ENCODE measurements at regions not wholly inside any gene's neighbourhood (a gene's known extent, or its start where the extent isn't known, plus 50 kb on each side); places are given as distances from the start of the nearest gene placed in this dataset.

- Histone ChIP-seq H3K27me3 (ENCODE audit: insufficient read depth, low read depth, severe bottlenecking) (no peaks in the 10 kb centered on the region), H3K4me3 (ENCODE audit: low read depth, low read length) (no peak overlapping the region), H3K27ac (no peak overlapping the region), H3K36me3 (no peaks in the 10 kb centered on the region), H3K9me3 (ENCODE audit: severe bottlenecking) (no peaks in the 10 kb centered on the region)
- DNase-seq: no peak
- no peak for TF ChIP-seq CTCF (IDR thresholded peaks at IDR 0.05; ENCODE audit: low read depth, low read length)
Measured at GRCh38 chr22:27004434-27004833, 347.0 kb downstream of the MIAT start.

- Histone ChIP-seq H3K27me3 (ENCODE audit: insufficient read depth, low read depth, severe bottlenecking) (no peaks in the 10 kb centered on the region), H3K4me3 (ENCODE audit: low read depth, low read length) (no peak overlapping the region), H3K36me3 (no peaks in the 10 kb centered on the region), H3K27ac (no peak overlapping the region), H3K9me3 (ENCODE audit: severe bottlenecking) (no peaks in the 10 kb centered on the region)
- no peak for DNase-seq
- no peak for TF ChIP-seq CTCF (IDR thresholded peaks at IDR 0.05; ENCODE audit: low read depth, low read length)
Measured at GRCh38 chr22:27008454-27008853, 351.1 kb downstream of the MIAT start.

GRCh38 chr22:27011133-27011532 lies 353.7 kb downstream of the MIAT start:
- no peak for TF ChIP-seq CTCF (IDR thresholded peaks at IDR 0.05; ENCODE audit: low read depth, low read length)
- Histone ChIP-seq H3K9me3 (ENCODE audit: severe bottlenecking) (no peaks in the 10 kb centered on the region), H3K27me3 (ENCODE audit: insufficient read depth, low read depth, severe bottlenecking) (no peaks in the 10 kb centered on the region), H3K4me3 (ENCODE audit: low read depth, low read length) (no peak overlapping the region), H3K36me3 (no peaks in the 10 kb centered on the region), H3K27ac (no peak overlapping the region)
- no peak for DNase-seq

GRCh38 chr22:27011717-27012116 lies 354.3 kb downstream of the MIAT start:
- H3K4me3 ChIP-seq (ENCODE audit: low read depth, low read length): no peak overlapping the region
- H3K36me3 ChIP-seq: no peaks in the 10 kb centered on the region
- H3K9me3 ChIP-seq (ENCODE audit: severe bottlenecking): no peaks in the 10 kb centered on the region
- no peak for DNase-seq
- no peak overlapping the region for H3K27ac ChIP-seq
- no peaks in the 10 kb centered on the region for H3K27me3 ChIP-seq (ENCODE audit: insufficient read depth, low read depth, severe bottlenecking)
- TF ChIP-seq CTCF (IDR thresholded peaks at IDR 0.05; ENCODE audit: low read depth, low read length): no peak

- Histone ChIP-seq H3K27ac (no peak overlapping the region), H3K9me3 (ENCODE audit: severe bottlenecking) (no peaks in the 10 kb centered on the region), H3K36me3 (no peaks in the 10 kb centered on the region), H3K4me3 (ENCODE audit: low read depth, low read length) (no peak overlapping the region), H3K27me3 (ENCODE audit: insufficient read depth, low read depth, severe bottlenecking) (no peaks in the 10 kb centered on the region)
- DNase-seq: no peak
- TF ChIP-seq CTCF (IDR thresholded peaks at IDR 0.05; ENCODE audit: low read depth, low read length): no peak
Measured at GRCh38 chr22:27019827-27020226, 362.4 kb downstream of the MIAT start.

- Histone ChIP-seq H3K27me3 (ENCODE audit: insufficient read depth, low read depth, severe bottlenecking) (no peaks in the 10 kb centered on the region), H3K36me3 (no peaks in the 10 kb centered on the region), H3K4me3 (ENCODE audit: low read depth, low read length) (no peak overlapping the region), H3K9me3 (ENCODE audit: severe bottlenecking) (no peaks in the 10 kb centered on the region), H3K27ac (no peak overlapping the region)
- no peak for DNase-seq
- TF ChIP-seq CTCF (IDR thresholded peaks at IDR 0.05; ENCODE audit: low read depth, low read length): no peak
Measured at GRCh38 chr22:27022274-27022895, 365.0 kb downstream of the MIAT start.
